ENCODE measurements at regions not wholly inside any gene's neighbourhood (a gene's known extent, or its start where the extent isn't known, plus 50 kb on each side); places are given as distances from the start of the nearest gene placed in this dataset.

- DNase-seq (ENCODE audit: low read depth in 3 of 3, low spot score in 2 of 3), result no peak
Observed at GRCh38 chr20:17012546-17013226, 214.2 kb upstream of the PCSK2 start.

- DNase-seq (ENCODE audit: low read depth in 3 of 3, low spot score in 2 of 3), result no peak
Observed at GRCh38 chr20:17014217-17014616, 212.6 kb upstream of the PCSK2 start.

GRCh38 chr20:17014756-17015366, 212.0 kb upstream of the PCSK2 start:
- DNase-seq (ENCODE audit: low read depth in 3 of 3, low spot score in 2 of 3), result no peak

- no peak for DNase-seq (ENCODE audit: low read depth in 3 of 3, low spot score in 2 of 3)
Observed at GRCh38 chr20:17017232-17017631, 209.6 kb upstream of the PCSK2 start.

GRCh38 chr20:17021481-17021880, 205.4 kb upstream of the PCSK2 start:
- DNase-seq (ENCODE audit: low read depth in 3 of 3, low spot score in 2 of 3), result no peak

GRCh38 chr20:17023036-17023435, 203.8 kb upstream of the PCSK2 start:
- DNase-seq (ENCODE audit: low read depth in 3 of 3, low spot score in 2 of 3), result no peak

GRCh38 chr20:17023806-17024205, 203.0 kb upstream of the PCSK2 start:
- DNase-seq (ENCODE audit: low read depth in 3 of 3, low spot score in 2 of 3), result no peak

GRCh38 chr20:17024513-17025119, 202.2 kb upstream of the PCSK2 start:
- no peak for DNase-seq (ENCODE audit: low read depth in 3 of 3, low spot score in 2 of 3)

- DNase-seq (ENCODE audit: low read depth in 3 of 3, low spot score in 2 of 3), result no peak
Observed at GRCh38 chr20:17026346-17026745, 200.5 kb upstream of the PCSK2 start.

- no peak for DNase-seq (ENCODE audit: low read depth in 3 of 3, low spot score in 2 of 3)
Observed at GRCh38 chr20:17029698-17030097, 197.1 kb upstream of the PCSK2 start.

GRCh38 chr20:17036541-17036940, 190.3 kb upstream of the PCSK2 start:
- no peak for DNase-seq (ENCODE audit: low read depth in 3 of 3, low spot score in 2 of 3)

- DNase-seq (ENCODE audit: low read depth in 3 of 3, low spot score in 2 of 3), result no peak
Observed at GRCh38 chr20:17042122-17042521, 184.7 kb upstream of the PCSK2 start.

- no peak for DNase-seq (ENCODE audit: low read depth in 3 of 3, low spot score in 2 of 3)
Observed at GRCh38 chr20:17043323-17043722, 183.5 kb upstream of the PCSK2 start.

GRCh38 chr20:17044891-17045290, 181.9 kb upstream of the PCSK2 start:
- no peak for DNase-seq (ENCODE audit: low read depth in 3 of 3, low spot score in 2 of 3)

- DNase-seq (ENCODE audit: low read depth in 3 of 3, low spot score in 2 of 3), result no peak
Observed at GRCh38 chr20:17059465-17059864, 167.4 kb upstream of the PCSK2 start.

- no peak for DNase-seq (ENCODE audit: low read depth in 3 of 3, low spot score in 2 of 3)
Observed at GRCh38 chr20:17061715-17062114, 165.1 kb upstream of the PCSK2 start.

GRCh38 chr20:17062712-17063111, 164.1 kb upstream of the PCSK2 start:
- no peak for DNase-seq (ENCODE audit: low read depth in 3 of 3, low spot score in 2 of 3)

- no peak for DNase-seq (ENCODE audit: low read depth in 3 of 3, low spot score in 2 of 3)
Observed at GRCh38 chr20:17066902-17067301, 159.9 kb upstream of the PCSK2 start.

- DNase-seq (ENCODE audit: low read depth in 3 of 3, low spot score in 2 of 3), result no peak
Observed at GRCh38 chr20:17068084-17068711, 158.6 kb upstream of the PCSK2 start.

- no peak for DNase-seq (ENCODE audit: low read depth in 3 of 3, low spot score in 2 of 3)
Observed at GRCh38 chr20:17077030-17077429, 149.8 kb upstream of the PCSK2 start.

- peak in 2 of 3 donors; percentile 3 to 4 for DNase-seq (ENCODE audit: low read depth in 3 of 3, low spot score in 2 of 3)
Observed at GRCh38 chr20:17083738-17084137, 143.1 kb upstream of the PCSK2 start.

- DNase-seq (ENCODE audit: low read depth in 3 of 3, low spot score in 2 of 3), result no peak
Observed at GRCh38 chr20:17084909-17085308, 141.9 kb upstream of the PCSK2 start.
